ENCODE measurements at regions not wholly inside any gene's neighbourhood (a gene's known extent, or its start where the extent isn't known, plus 50 kb on each side); places are given as distances from the start of the nearest gene placed in this dataset.

GRCh38 chr10:111303887-111304286 is 227.1 kb downstream of the ADRA2A start:
- Histone ChIP-seq H3K14ac (ENCODE audit: insufficient read length) (no peak overlapping the region), H3K56ac (replicated peaks; ENCODE audit: insufficient read length, low read depth, low read length) (no peak overlapping the region), H3K23ac (ENCODE audit: insufficient read length) (no peak overlapping the region), H3K36me3 (ENCODE audit: control insufficient read depth in 2 of 4, insufficient read depth in 4 of 4, low read length in 3 of 4) (no peaks in the 10 kb centered on the region), H3K23me2 (ENCODE audit: low read depth, low read length) (no peaks in the 10 kb centered on the region), H2AFZ (ENCODE audit: low read length) (no peak overlapping the region), H3K79me1 (ENCODE audit: low read depth, low read length) (no peaks in the 10 kb centered on the region), H3K4me1 (replicated peaks in 1 of 4; ENCODE audit: control insufficient read depth in 3 of 4, insufficient read depth in 4 of 4, low read length in 3 of 4) (no peaks in the 10 kb centered on the region), H2AK5ac (ENCODE audit: low read depth, low read length) (no peak overlapping the region), H3K27me3 (replicated peaks in 1 of 4; ENCODE audit: control insufficient read depth in 3 of 4, extremely low read depth in 1 of 4, insufficient read depth in 3 of 4, low read length in 3 of 4) (no peaks in the 10 kb centered on the region), H3K9ac (replicated peaks in 1 of 4; ENCODE audit: extremely low read depth in 1 of 4, low read depth in 3 of 4, low read length in 3 of 4) (no peak overlapping the region), H2BK20ac (ENCODE audit: low read length) (no peak overlapping the region), H4K5ac (ENCODE audit: insufficient read length, low read depth, low read length) (no peak overlapping the region), H4K91ac (replicated peaks; ENCODE audit: insufficient read length, low read length) (no peak overlapping the region), H2BK5ac (ENCODE audit: low read depth, low read length) (no peak overlapping the region), H3K4ac (replicated peaks; ENCODE audit: insufficient read length, low read depth, low read length) (no peak overlapping the region), H2BK15ac (ENCODE audit: low read length) (no peak overlapping the region), H4K8ac (ENCODE audit: extremely low read depth, insufficient read depth, low read length) (no peak overlapping the region), H4K20me1 (replicated peaks in 1 of 2; ENCODE audit: control insufficient read depth in 1 of 2, insufficient read depth in 2 of 2, low read length in 2 of 2) (no peaks in the 10 kb centered on the region), H3K79me2 (ENCODE audit: control insufficient read depth in 1 of 2, insufficient read depth in 2 of 2, low read length in 2 of 2) (no peaks in the 10 kb centered on the region), H3K4me2 (ENCODE audit: insufficient read depth in 1 of 2, low read depth in 2 of 2, low read length in 2 of 2) (no peak overlapping the region), H2BK12ac (ENCODE audit: low read depth, low read length) (no peak overlapping the region), H3K27ac (ENCODE audit: low read depth, low read length) (no peak overlapping the region), H3K4me3 (ENCODE audit: extremely low read depth in 1 of 4, insufficient read depth in 2 of 4, low read depth in 3 of 4, low read length in 4 of 4) (no peak overlapping the region), H3K9me3 (ENCODE audit: insufficient read depth in 2 of 2, low read depth in 1 of 2, low read length in 1 of 2) (no peaks in the 10 kb centered on the region), H2BK120ac (replicated peaks; ENCODE audit: low read depth, low read length) (no peak overlapping the region), H3K18ac (ENCODE audit: extremely low read depth, low read length) (no peak overlapping the region)
- FAIRE-seq: no peak
- 87% methylated on average over 4 of the region's 4 CpGs; no CpG with 5 or more reads in 1 of the 2 experiments for WGBS, 2 experiments (ENCODE audit: extremely low coverage in 1 of 2, insufficient coverage in 1 of 2, insufficient read length in 1 of 2, insufficient replicate concordance in 2 of 2, low coverage in 1 of 2, low lambda C conversion rate in 2 of 2, missing lambda C conversion rate in 1 of 2)
- DNase-seq (ENCODE audit: low read depth in 1 of 2, low spot score in 2 of 2): no peak
- ChIA-PET POLR2A (ENCODE audit: partially characterized antibody) (interaction anchor here (0.6 kb wide), 1 partner anchor 37 kb away, joined by 3 read pairs; no protein-coding TSS in a partner anchor), CTCF (ENCODE audit: partially characterized antibody) (no interaction called here)
- no peak for TF ChIP-seq CBX5 (IDR thresholded peaks at IDR 0.05; ENCODE audit: low read depth, low read length)
- TF ChIP-seq RNF2 (IDR thresholded peaks at IDR 0.05; ENCODE audit: borderline replicate concordance, low read depth, low read length, missing control alignments, poor library complexity, severe bottlenecking): no peak
- no peak for TF ChIP-seq BRCA1 (IDR thresholded peaks at IDR 0.05; ENCODE audit: low read depth, low read length)

Measured in H1 (cell line).